WTC11 (cell line): ENCODE measurements at regions not wholly inside any gene's neighbourhood (a gene's known extent, or its start where the extent isn't known, plus 50 kb on each side); places are given as distances from the start of the nearest gene placed in this dataset.

Experiments
- ATAC-seq: fragments of 200-7000 bp; cut with Tn5 transposase; 2 replicates; pipeline ENCODE4 v1.10.0; 2021; ENCODE audit warnings: mild to moderate bottlenecking, moderate library complexity
- CTCF ChIA-PET: fragments of 300-600 bp; sonication (Branson Sonifier 250); formaldehyde crosslinking; loops from one replicate; lab custom pipeline; 2021; ENCODE audit warnings: antibody characterized with exemption; lab: Charles Lee
- POLR2A ChIA-PET: fragments of 350-600 bp; sonication (Branson Sonifier 250); formaldehyde crosslinking; loops from one replicate; lab custom pipeline; 2021; ENCODE audit warnings: antibody characterized with exemption; lab: Charles Lee
- DNase-seq: peaks from one replicate; pipeline ENCODE4 v3.0.0; 2021; ENCODE audit warnings: low spot score
- H3K27ac Mint-ChIP-seq: 2 replicates; pipeline ENCODE4 v1.8.0; 2021; ENCODE audit warnings: mixed read lengths
- H3K27me3 Mint-ChIP-seq: 2 replicates; pipeline ENCODE4 v1.8.0; 2021; ENCODE audit warnings: low read depth, mild to moderate bottlenecking, moderate library complexity, mixed read lengths
- H3K36me3 Mint-ChIP-seq: 2 replicates; pipeline ENCODE4 v1.8.0; 2021; ENCODE audit warnings: mixed read lengths
- H3K4me1 Mint-ChIP-seq: 2 replicates; pipeline ENCODE4 v1.8.0; 2022; ENCODE audit warnings: mixed read lengths
- H3K4me3 Mint-ChIP-seq: 2 replicates; pipeline ENCODE4 v1.8.0; 2021; ENCODE audit warnings: mild to moderate bottlenecking, moderate library complexity, mixed read lengths
- H3K9me3 Mint-ChIP-seq: 2 replicates; pipeline ENCODE4 v1.8.0; 2021; ENCODE audit warnings: mixed read lengths
- E2F4 ChIP-seq: sonication (generic); formaldehyde crosslinking; IDR thresholded peaks from 2 replicates; pipeline ENCODE4 v1.8.1; 2022; ENCODE audit warnings: low read depth, mild to moderate bottlenecking, moderate library complexity, missing genetic modification reagents, borderline replicate concordance
- ELF4 ChIP-seq: sonication (generic); formaldehyde crosslinking; IDR thresholded peaks from 2 replicates; pipeline ENCODE4 v1.8.1; 2022; ENCODE audit warnings: low read depth, mild to moderate bottlenecking, moderate library complexity, missing genetic modification reagents
- ESRRA ChIP-seq: sonication (generic); formaldehyde crosslinking; IDR thresholded peaks from 2 replicates; pipeline ENCODE4 v1.8.1; 2022; ENCODE audit warnings: mild to moderate bottlenecking, missing genetic modification reagents, borderline replicate concordance
- HMGA2 ChIP-seq: fragments of 250-450 bp; sonication (Bioruptor Pico); IDR thresholded peaks from 2 replicates; pipeline ENCODE4 v1.4.0; 2021; ENCODE audit warnings: mild to moderate bottlenecking, moderate library complexity
- SMAD4 ChIP-seq: sonication (generic); formaldehyde crosslinking; IDR thresholded peaks from 2 replicates; pipeline ENCODE4 v1.8.0; 2022; ENCODE audit warnings: mild to moderate bottlenecking, missing genetic modification reagents
- USF2 ChIP-seq: sonication (generic); formaldehyde crosslinking; IDR thresholded peaks from 2 replicates; pipeline ENCODE4 v1.8.1; 2023; ENCODE audit warnings: mild to moderate bottlenecking, missing genetic modification reagents, moderate library complexity
- ZNF232 ChIP-seq: sonication (generic); formaldehyde crosslinking; IDR thresholded peaks from 2 replicates; pipeline ENCODE4 v1.8.0; 2022; ENCODE audit warnings: mild to moderate bottlenecking, missing genetic modification reagents
- ZNF396 ChIP-seq: fragments of 250-450 bp; sonication (Bioruptor Pico); IDR thresholded peaks from 2 replicates; pipeline ENCODE4 v1.8.0; 2021; ENCODE audit warnings: mild to moderate bottlenecking, moderate library complexity, borderline replicate concordance
- ZNF416 ChIP-seq: fragments of 250-450 bp; sonication (Bioruptor Pico); IDR thresholded peaks from 2 replicates; pipeline ENCODE4 v1.9.0; 2021; ENCODE audit warnings: mild to moderate bottlenecking, inconsistent platforms
- ZNF423 ChIP-seq: fragments of 250-450 bp; sonication (Bioruptor Pico); IDR thresholded peaks from 2 replicates; pipeline ENCODE4 v2.1.2; 2022; ENCODE audit warnings: mild to moderate bottlenecking, moderate library complexity
- ZNF532 ChIP-seq: fragments of 250-450 bp; sonication (Bioruptor Pico); IDR thresholded peaks from 2 replicates; pipeline ENCODE4 v1.9.0; 2021; ENCODE audit warnings: mild to moderate bottlenecking, borderline replicate concordance
- TF ChIP-seq, protein P1 (sequence below): sonication (generic); formaldehyde crosslinking; IDR thresholded peaks from 2 replicates; pipeline ENCODE4 v1.8.1; 2023; ENCODE audit warnings: mild to moderate bottlenecking, missing genetic modification reagents, borderline replicate concordance
- TF ChIP-seq, protein P2 (sequence below): fragments of 250-450 bp; sonication (Bioruptor Pico); IDR thresholded peaks from 2 replicates; pipeline ENCODE4 v1.9.0; 2021; ENCODE audit warnings: moderate library complexity, mild to moderate bottlenecking, inconsistent platforms, borderline replicate concordance

DNA sequence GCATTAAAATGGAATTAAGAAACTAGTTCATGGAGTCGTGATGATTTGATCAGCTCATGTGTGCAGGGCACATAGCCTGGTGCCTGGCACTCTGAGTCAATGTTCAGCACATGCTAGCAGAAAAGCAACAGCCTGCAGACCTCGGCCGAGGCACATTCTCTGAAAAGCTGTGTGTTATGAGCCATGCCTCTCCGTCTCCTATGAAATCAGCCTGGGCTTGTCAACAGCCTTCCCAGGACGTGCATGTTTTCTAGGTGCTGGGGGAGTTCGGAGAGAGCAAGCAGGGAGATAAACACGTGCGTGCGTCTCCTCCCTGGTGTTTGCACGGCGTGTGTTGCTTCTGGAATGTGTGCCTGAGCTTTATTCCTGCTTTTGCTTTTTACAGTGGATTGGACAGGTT is 207.8 kb upstream of the KCNG1 start:
- CTCF ChIA-PET = no interaction called here
- Mint-ChIP-seq H3K9me3 (peaks cover 18% of the 10 kb centered on the region), H3K4me3 (no peak overlapping the region), H3K27me3 (no peaks in the 10 kb centered on the region; the same call in 1 of the 2 replicates), H3K4me1 (no peaks in the 10 kb centered on the region), H3K27ac (no peak overlapping the region), H3K36me3 (no peaks in the 10 kb centered on the region)
- no peak for TF ChIP-seq ZNF532 (CRISPR knock-in tag)
- TF ChIP-seq ELF4 (CRISPR knock-in tag) = no peak
- TF ChIP-seq ESRRA = no peak
- TF ChIP-seq SMAD4 (CRISPR knock-in tag) = no peak
- TF ChIP-seq ZNF416 (CRISPR knock-in tag) = no peak
- TF ChIP-seq, protein P1, sequence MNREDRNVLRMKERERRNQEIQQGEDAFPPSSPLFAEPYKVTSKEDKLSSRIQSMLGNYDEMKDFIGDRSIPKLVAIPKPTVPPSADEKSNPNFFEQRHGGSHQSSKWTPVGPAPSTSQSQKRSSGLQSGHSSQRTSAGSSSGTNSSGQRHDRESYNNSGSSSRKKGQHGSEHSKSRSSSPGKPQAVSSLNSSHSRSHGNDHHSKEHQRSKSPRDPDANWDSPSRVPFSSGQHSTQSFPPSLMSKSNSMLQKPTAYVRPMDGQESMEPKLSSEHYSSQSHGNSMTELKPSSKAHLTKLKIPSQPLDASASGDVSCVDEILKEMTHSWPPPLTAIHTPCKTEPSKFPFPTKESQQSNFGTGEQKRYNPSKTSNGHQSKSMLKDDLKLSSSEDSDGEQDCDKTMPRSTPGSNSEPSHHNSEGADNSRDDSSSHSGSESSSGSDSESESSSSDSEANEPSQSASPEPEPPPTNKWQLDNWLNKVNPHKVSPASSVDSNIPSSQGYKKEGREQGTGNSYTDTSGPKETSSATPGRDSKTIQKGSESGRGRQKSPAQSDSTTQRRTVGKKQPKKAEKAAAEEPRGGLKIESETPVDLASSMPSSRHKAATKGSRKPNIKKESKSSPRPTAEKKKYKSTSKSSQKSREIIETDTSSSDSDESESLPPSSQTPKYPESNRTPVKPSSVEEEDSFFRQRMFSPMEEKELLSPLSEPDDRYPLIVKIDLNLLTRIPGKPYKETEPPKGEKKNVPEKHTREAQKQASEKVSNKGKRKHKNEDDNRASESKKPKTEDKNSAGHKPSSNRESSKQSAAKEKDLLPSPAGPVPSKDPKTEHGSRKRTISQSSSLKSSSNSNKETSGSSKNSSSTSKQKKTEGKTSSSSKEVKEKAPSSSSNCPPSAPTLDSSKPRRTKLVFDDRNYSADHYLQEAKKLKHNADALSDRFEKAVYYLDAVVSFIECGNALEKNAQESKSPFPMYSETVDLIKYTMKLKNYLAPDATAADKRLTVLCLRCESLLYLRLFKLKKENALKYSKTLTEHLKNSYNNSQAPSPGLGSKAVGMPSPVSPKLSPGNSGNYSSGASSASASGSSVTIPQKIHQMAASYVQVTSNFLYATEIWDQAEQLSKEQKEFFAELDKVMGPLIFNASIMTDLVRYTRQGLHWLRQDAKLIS = no peak
- no peak for TF ChIP-seq ZNF396 (CRISPR knock-in tag)
- TF ChIP-seq ZNF423 (CRISPR knock-in tag) = no peak
- TF ChIP-seq, protein P2, sequence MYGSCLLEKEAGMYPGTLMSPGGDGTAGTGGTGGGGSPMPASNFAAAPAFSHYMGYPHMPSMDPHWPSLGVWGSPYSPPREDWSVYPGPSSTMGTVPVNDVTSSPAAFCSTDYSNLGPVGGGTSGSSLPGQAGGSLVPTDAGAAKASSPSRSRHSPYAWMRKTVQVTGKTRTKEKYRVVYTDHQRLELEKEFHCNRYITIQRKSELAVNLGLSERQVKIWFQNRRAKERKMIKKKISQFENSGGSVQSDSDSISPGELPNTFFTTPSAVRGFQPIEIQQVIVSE (CRISPR knock-in tag) = no peak
- TF ChIP-seq E2F4 (CRISPR knock-in tag) = no peak
- TF ChIP-seq ZNF232 = no peak
- POLR2A ChIA-PET = no interaction called here
- ATAC-seq = no peak
- no peak for DNase-seq

- ChIA-PET CTCF (no interaction called here), POLR2A (no interaction called here)
- ATAC-seq (no peak), DNase-seq (no peak)
- no peaks in the 10 kb centered on the region for H3K36me3 Mint-ChIP-seq
- TF ChIP-seq HMGA2 (CRISPR knock-in tag) = peak; percentile 92; the same call in 1 of the 2 replicates
- TF ChIP-seq USF2 (CRISPR knock-in tag) = no peak
- peaks cover 19% of the 10 kb centered on the region for H3K9me3 Mint-ChIP-seq
- no peak overlapping the region for H3K4me3 Mint-ChIP-seq
- no peaks in the 10 kb centered on the region for H3K4me1 Mint-ChIP-seq
- no peak overlapping the region for H3K27ac Mint-ChIP-seq
- no peaks in the 10 kb centered on the region; the same call in 1 of the 2 replicates for H3K27me3 Mint-ChIP-seq
Observed at GRCh38 chr20:51228763-51229162, 205.9 kb upstream of the KCNG1 start.
